ENCODE measurements at regions not wholly inside any gene's neighbourhood (a gene's known extent, or its start where the extent isn't known, plus 50 kb on each side); places are given as distances from the start of the nearest gene placed in this dataset.

GRCh38 chr9:89234205-89235067 is 55.8 kb upstream of the SHC3 start:
- peak; percentile 12 to 52 (median 40) for DNase-seq (ENCODE audit: low read depth in 2 of 3, low spot score in 1 of 3)

- DNase-seq (ENCODE audit: low read depth in 2 of 3, low spot score in 1 of 3), result no peak
These were observed 58.4 kb upstream of the SHC3 start for GRCh38 chr9:89236955-89237573.

- no peak for DNase-seq (ENCODE audit: low read depth in 2 of 3, low spot score in 1 of 3)
These were observed 59.8 kb upstream of the SHC3 start for GRCh38 chr9:89238424-89238823.

- DNase-seq (ENCODE audit: low read depth in 2 of 3, low spot score in 1 of 3), result no peak
These were observed 64.9 kb upstream of the SHC3 start for GRCh38 chr9:89243296-89244061.

GRCh38 chr9:89246840-89247239 is 64.2 kb upstream of the CKS2 start:
- no peak for DNase-seq (ENCODE audit: low read depth in 2 of 3, low spot score in 1 of 3)

- no peak for DNase-seq (ENCODE audit: low read depth in 2 of 3, low spot score in 1 of 3)
These were observed 63.3 kb upstream of the CKS2 start for GRCh38 chr9:89247431-89248353.

- no peak for DNase-seq (ENCODE audit: low read depth in 2 of 3, low spot score in 1 of 3)
These were observed 62.0 kb upstream of the CKS2 start for GRCh38 chr9:89249001-89249400.

- DNase-seq (ENCODE audit: low read depth in 2 of 3, low spot score in 1 of 3), result no peak
These were observed 58.2 kb upstream of the CKS2 start for GRCh38 chr9:89252651-89253267.

- DNase-seq (ENCODE audit: low read depth in 2 of 3, low spot score in 1 of 3), result no peak
These were observed 56.8 kb upstream of the CKS2 start for GRCh38 chr9:89254058-89254772.

- no peak for DNase-seq (ENCODE audit: low read depth in 2 of 3, low spot score in 1 of 3)
These were observed 56.2 kb upstream of the CKS2 start for GRCh38 chr9:89254773-89255125.

- DNase-seq (ENCODE audit: low read depth in 2 of 3, low spot score in 1 of 3), result no peak
These were observed 54.8 kb upstream of the CKS2 start for GRCh38 chr9:89256225-89256624.

GRCh38 chr9:89256642-89257041 is 54.4 kb upstream of the CKS2 start:
- no peak for DNase-seq (ENCODE audit: low read depth in 2 of 3, low spot score in 1 of 3)

- no peak for DNase-seq (ENCODE audit: low read depth in 2 of 3, low spot score in 1 of 3)
These were observed 50.5 kb upstream of the CKS2 start for GRCh38 chr9:89260525-89260924.

All from stimulated activated CD4-positive, alpha-beta T cell treated with anti-CD3 and anti-CD28 coated beads, Interleukin-12 subunit alpha, Interleukin-12 subunit beta, amount 100 ng/mL, for 48 hours (primary cell).